GM23248 (cell line): ENCODE measurements at regions not wholly inside any gene's neighbourhood (a gene's known extent, or its start where the extent isn't known, plus 50 kb on each side); places are given as distances from the start of the nearest gene placed in this dataset.
"Not testable (repeated sequence)": the region's sequence is repeated elsewhere in the genome, so short reads cannot be mapped to it uniquely, and the experiment has no call there.

Experiments used
- DNase-seq: peaks from one replicate; pipeline ENCODE4 v3.0.0-alpha.2; 2015
- H2AFZ ChIP-seq: fragments of 200-600 bp; sonication (generic); 2 replicates; pipeline ENCODE4 v1.6.1; 2016; ENCODE audit warnings: antibody characterized with exemption
- H3F3A ChIP-seq: fragments of 200-600 bp; sonication (generic); 2 replicates; pipeline ENCODE4 v1.6.1; 2016; ENCODE audit warnings: mild to moderate bottlenecking, antibody characterized with exemption, mixed run types; ENCODE audit not compliant: insufficient read depth
- H3K27ac ChIP-seq: fragments of 200-600 bp; sonication (generic); 2 replicates; pipeline ENCODE4 v1.5.1; 2016; ENCODE audit warnings: mild to moderate bottlenecking
- H3K27me3 ChIP-seq: fragments of 200-600 bp; sonication (generic); replicated peaks from 2 replicates; pipeline ENCODE4 v1.6.1; 2016; ENCODE audit warnings: mild to moderate bottlenecking; ENCODE audit not compliant: insufficient read depth
- H3K36me3 ChIP-seq: fragments of 200-600 bp; sonication (generic); 2 replicates; pipeline ENCODE4 v1.6.1; 2016; ENCODE audit warnings: low read depth, mild to moderate bottlenecking
- H3K4me1 ChIP-seq: fragments of 200-600 bp; sonication (generic); 2 replicates; pipeline ENCODE4 v1.6.1; 2016; ENCODE audit warnings: mild to moderate bottlenecking; ENCODE audit not compliant: insufficient read depth
- H3K4me2 ChIP-seq: fragments of 200-600 bp; sonication (generic); one replicate; pipeline ENCODE4 v1.6.1; 2016; ENCODE audit warnings: mild to moderate bottlenecking; ENCODE audit not compliant: unreplicated experiment
- H3K4me3 ChIP-seq: fragments of 200-600 bp; sonication (generic); 2 replicates; pipeline ENCODE4 v1.5.1; 2016; ENCODE audit warnings: mild to moderate bottlenecking
- H3K79me2 ChIP-seq: fragments of 200-600 bp; sonication (generic); 2 replicates; pipeline ENCODE4 v1.6.1; 2016; ENCODE audit warnings: mild to moderate bottlenecking; ENCODE audit not compliant: insufficient read depth
- H3K9ac ChIP-seq: fragments of 200-600 bp; sonication (generic); 2 replicates; pipeline ENCODE4 v1.6.1; 2016; ENCODE audit warnings: mild to moderate bottlenecking
- H3K9me2 ChIP-seq: fragments of 200-600 bp; sonication (generic); 2 replicates; pipeline ENCODE4 v1.6.1; 2016; ENCODE audit warnings: mixed run types, mild to moderate bottlenecking, moderate library complexity; ENCODE audit not compliant: insufficient read depth
- H3K9me3 ChIP-seq: fragments of 200-600 bp; sonication (generic); one replicate; pipeline ENCODE4 v1.6.1; 2017; ENCODE audit warnings: low read depth
- H4K20me1 ChIP-seq: fragments of 200-600 bp; sonication (generic); 2 replicates; pipeline ENCODE4 v1.6.0; 2016; ENCODE audit not compliant: insufficient read depth
- EZH2 ChIP-seq: fragments of 200-600 bp; sonication (generic); IDR thresholded peaks from 2 replicates; pipeline ENCODE4 v1.6.1; 2018; ENCODE audit warnings: antibody characterized with exemption, mild to moderate bottlenecking; ENCODE audit not compliant: insufficient read depth, poor library complexity, severe bottlenecking
- EZH2phosphoT487 ChIP-seq: fragments of 200-600 bp; sonication (generic); IDR thresholded peaks from 2 replicates; pipeline ENCODE4 v1.6.1; 2018; ENCODE audit warnings: antibody characterized with exemption, moderate library complexity, mild to moderate bottlenecking, low read depth; ENCODE audit not compliant: insufficient read depth
- WGBS, 2 experiments: methylation state at CpG; one replicate each; pipeline ENCODE4 v1.1.6; 2015 to 2017; ENCODE audit warnings: low lambda C conversion rate in 2 of 2, low coverage in 1 of 2; ENCODE audit errors: missing lambda C conversion rate in 2 of 2; 5-methylcytosine and 5-hydroxymethylcytosine counted together
- in situ Hi-C: fragments of 300-500 bp; cut with MboI; formaldehyde crosslinking; loops from 2 replicates; pipeline ENCODE4 v1.15.0; 2020

DNA sequence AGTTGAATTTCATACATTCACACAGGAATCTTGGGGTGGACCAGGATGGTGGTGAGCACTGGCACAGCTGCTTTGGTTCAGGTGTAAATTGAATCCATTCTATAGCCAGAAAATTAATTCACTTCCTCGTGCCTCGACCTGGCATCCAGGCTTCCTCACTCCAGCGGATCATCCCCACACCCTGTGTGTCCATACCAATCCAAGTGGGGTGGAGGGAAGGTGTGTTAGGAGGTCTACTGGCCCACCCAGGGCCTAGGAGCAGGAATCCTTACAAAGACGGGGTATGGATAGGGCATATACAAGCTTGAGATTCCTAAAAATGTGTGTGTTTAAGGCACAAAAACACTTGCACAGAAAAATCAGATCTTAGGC lies 81.8 kb upstream of the SLC24A3 start:
- H3F3A ChIP-seq, result no peaks in the 10 kb centered on the region
- no peaks in the 10 kb centered on the region for H3K4me1 ChIP-seq
- no peaks in the 10 kb centered on the region for H3K36me3 ChIP-seq
- H3K9ac ChIP-seq, result no peak overlapping the region
- no peak overlapping the region for H3K4me3 ChIP-seq
- no peaks in the 10 kb centered on the region for H3K9me2 ChIP-seq
- TF ChIP-seq EZH2phosphoT487 (no peak), EZH2 (no peak)
- WGBS, 2 experiments, result 35 to 45% methylated on average over 4 of the region's 4 CpGs
- no peaks in the 10 kb centered on the region for H4K20me1 ChIP-seq
- no peak overlapping the region for H2AFZ ChIP-seq
- no peak for DNase-seq
- no peaks in the 10 kb centered on the region for H3K27me3 ChIP-seq
- H3K4me2 ChIP-seq, result no peak overlapping the region
- no peaks in the 10 kb centered on the region for H3K9me3 ChIP-seq
- no peaks in the 10 kb centered on the region for H3K79me2 ChIP-seq
- H3K27ac ChIP-seq, result no peak overlapping the region
- in situ Hi-C loops, result no loop called here

DNA sequence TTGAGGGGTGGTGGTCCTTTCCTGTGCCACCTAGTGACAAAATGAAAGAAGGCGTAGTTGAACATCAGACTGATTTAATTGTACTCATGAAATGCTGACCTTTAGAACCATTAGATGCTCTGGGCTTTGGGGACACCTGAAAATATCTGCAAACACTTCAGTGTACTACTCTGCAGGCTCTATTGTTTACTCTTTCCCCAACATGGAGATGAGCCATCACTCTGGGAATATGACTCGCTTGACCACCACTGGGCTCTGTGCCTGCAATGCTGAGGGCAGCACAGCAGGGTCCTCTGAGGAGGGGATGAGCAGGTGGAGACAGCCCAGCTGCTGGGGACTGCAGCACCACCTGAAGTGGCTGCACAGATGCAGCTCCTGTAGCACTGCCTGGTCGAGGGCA lies 74.8 kb upstream of the SLC24A3 start:
- H3K9ac ChIP-seq, result no peak overlapping the region
- H3K79me2 ChIP-seq, result no peaks in the 10 kb centered on the region
- H2AFZ ChIP-seq, result no peak overlapping the region
- H3K4me3 ChIP-seq, result no peak overlapping the region
- no peak overlapping the region for H3K27ac ChIP-seq
- no peak overlapping the region for H3K4me2 ChIP-seq
- 11 to 14% methylated on average over 3 of the region's 3 CpGs for WGBS, 2 experiments
- TF ChIP-seq EZH2 (no peak), EZH2phosphoT487 (no peak)
- H3F3A ChIP-seq, result no peaks in the 10 kb centered on the region
- H3K9me2 ChIP-seq, result no peaks in the 10 kb centered on the region
- no peaks in the 10 kb centered on the region for H3K27me3 ChIP-seq
- in situ Hi-C loops, result no loop called here
- DNase-seq, result no peak
- no peaks in the 10 kb centered on the region for H3K4me1 ChIP-seq
- no peaks in the 10 kb centered on the region for H3K9me3 ChIP-seq
- no peaks in the 10 kb centered on the region for H4K20me1 ChIP-seq
- H3K36me3 ChIP-seq, result no peaks in the 10 kb centered on the region

- DNase-seq, result no peak
- Histone ChIP-seq H3F3A (no peaks in the 10 kb centered on the region), H3K36me3 (no peaks in the 10 kb centered on the region), H3K4me2 (no peak overlapping the region), H2AFZ (no peak overlapping the region), H3K4me3 (no peak overlapping the region), H3K4me1 (no peaks in the 10 kb centered on the region), H3K27ac (no peak overlapping the region), H3K9me2 (no peaks in the 10 kb centered on the region), H4K20me1 (no peaks in the 10 kb centered on the region), H3K9me3 (no peaks in the 10 kb centered on the region), H3K9ac (no peak overlapping the region), H3K79me2 (no peaks in the 10 kb centered on the region), H3K27me3 (no peaks in the 10 kb centered on the region)
- no peak for TF ChIP-seq EZH2phosphoT487
- TF ChIP-seq EZH2, result no peak
- in situ Hi-C loops, result no loop called here
- WGBS, 2 experiments, result 0% methylated on average over 1 of the region's 1 CpG
Measured at GRCh38 chr20:19138758-19139157, 73.7 kb upstream of the SLC24A3 start.

GRCh38 chr20:19139584-19139983 lies 72.9 kb upstream of the SLC24A3 start:
- H3K4me3 ChIP-seq, H3K27me3 ChIP-seq, H3K9me3 ChIP-seq, DNase-seq, H3K27ac ChIP-seq, H4K20me1 ChIP-seq, H3K79me2 ChIP-seq, H3K4me1 ChIP-seq, H3K9ac ChIP-seq, H3F3A ChIP-seq, H2AFZ ChIP-seq, in situ Hi-C loops, H3K9me2 ChIP-seq, H3K36me3 ChIP-seq, H3K4me2 ChIP-seq: not testable (repeated sequence)
- 23 to 27% methylated on average over 2 of the region's 2 CpGs for WGBS, 2 experiments

GRCh38 chr20:19141998-19142397 lies 70.4 kb upstream of the SLC24A3 start:
- WGBS, 2 experiments, result 0% methylated on average over 3 of the region's 3 CpGs
- Histone ChIP-seq H3K4me1 (no peaks in the 10 kb centered on the region), H3K36me3 (no peaks in the 10 kb centered on the region), H3K27me3 (no peaks in the 10 kb centered on the region), H3K4me2 (no peak overlapping the region), H3K4me3 (no peak overlapping the region), H4K20me1 (no peaks in the 10 kb centered on the region), H3F3A (no peaks in the 10 kb centered on the region), H3K79me2 (no peaks in the 10 kb centered on the region), H3K9me2 (no peaks in the 10 kb centered on the region), H3K9ac (no peak overlapping the region), H3K9me3 (no peaks in the 10 kb centered on the region), H2AFZ (no peak overlapping the region), H3K27ac (no peak overlapping the region)
- in situ Hi-C loops, result no loop called here
- DNase-seq, result no peak
- TF ChIP-seq EZH2, result no peak
- TF ChIP-seq EZH2phosphoT487, result no peak
